SK-N-DZ (cell line): ENCODE measurements at regions not wholly inside any gene's neighbourhood (a gene's known extent, or its start where the extent isn't known, plus 50 kb on each side); places are given as distances from the start of the nearest gene placed in this dataset.
"Not testable (repeated sequence)": the region's sequence is repeated elsewhere in the genome, so short reads cannot be mapped to it uniquely, and the experiment has no call there.

Experiments used
- DNase-seq: peaks from one replicate; pipeline ENCODE4 v3.0.0-alpha.2; 2015; ENCODE audit warnings: low spot score

DNA sequence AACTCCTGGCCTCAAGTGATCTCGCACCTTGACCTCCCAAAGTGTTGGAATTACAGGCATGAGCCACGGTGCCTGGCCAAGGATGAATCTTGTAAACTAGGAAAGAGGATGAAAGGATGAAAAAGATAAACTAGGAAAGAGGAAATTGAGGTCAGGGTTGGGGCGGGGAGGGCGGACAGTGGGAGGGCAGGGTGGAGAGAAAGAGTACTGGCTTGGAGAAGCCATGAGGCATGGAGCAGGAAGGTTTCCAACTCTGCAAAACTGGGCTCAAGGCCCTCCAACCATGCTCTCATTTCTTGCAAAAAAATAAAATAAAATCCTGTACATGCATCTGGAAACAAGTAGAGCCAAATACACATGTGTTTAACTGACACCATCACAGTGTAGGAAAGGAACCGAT, 256.6 kb upstream of the SGK1 start:
- DNase-seq: no peak

DNA sequence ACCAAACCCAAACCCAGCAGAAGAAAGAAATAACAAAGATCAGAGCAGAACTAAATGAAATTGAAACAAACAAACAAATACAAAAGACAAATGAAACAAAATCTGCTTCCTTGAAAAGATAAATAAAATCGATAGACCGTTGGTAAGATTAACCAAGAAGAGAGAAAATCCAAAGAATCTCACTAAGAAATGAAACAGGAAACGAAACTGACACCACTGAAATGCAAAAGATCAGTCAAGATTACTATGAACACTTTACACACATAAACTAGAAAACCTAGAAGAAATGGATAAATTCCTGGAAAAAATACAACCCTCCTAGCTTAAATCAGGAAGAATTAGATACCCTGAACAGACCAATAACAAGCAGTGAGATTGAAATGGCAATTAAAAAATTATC, 252.1 kb upstream of the SGK1 start:
- not testable (repeated sequence) for DNase-seq

DNA sequence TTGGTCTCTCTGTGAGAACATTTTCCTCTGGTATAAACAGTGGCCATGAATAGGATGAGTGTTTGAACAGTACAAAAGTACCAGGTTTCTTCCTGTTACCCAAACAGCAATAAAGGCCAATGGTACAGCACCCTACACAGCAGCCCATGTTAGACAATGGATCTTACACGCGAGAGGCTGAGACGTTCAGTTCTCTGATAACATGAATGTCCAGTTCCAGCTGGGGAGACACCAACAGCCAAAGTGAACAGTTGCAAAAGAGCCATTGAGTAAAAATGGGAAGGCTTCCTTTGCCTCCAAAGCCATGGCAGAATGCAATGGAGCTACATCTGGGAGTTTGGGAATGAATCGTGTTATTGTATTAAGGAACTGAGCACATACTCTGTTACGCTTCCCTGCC, 246.8 kb upstream of the SGK1 start:
- no peak for DNase-seq

GRCh38 chr6:134560019-134560418, 242.1 kb upstream of the SGK1 start:
- no peak for DNase-seq

GRCh38 chr6:134557509-134557908, 239.6 kb upstream of the SGK1 start:
- DNase-seq: no peak

- no peak for DNase-seq
Measured at GRCh38 chr6:134555672-134556071, 237.8 kb upstream of the SGK1 start.

DNA sequence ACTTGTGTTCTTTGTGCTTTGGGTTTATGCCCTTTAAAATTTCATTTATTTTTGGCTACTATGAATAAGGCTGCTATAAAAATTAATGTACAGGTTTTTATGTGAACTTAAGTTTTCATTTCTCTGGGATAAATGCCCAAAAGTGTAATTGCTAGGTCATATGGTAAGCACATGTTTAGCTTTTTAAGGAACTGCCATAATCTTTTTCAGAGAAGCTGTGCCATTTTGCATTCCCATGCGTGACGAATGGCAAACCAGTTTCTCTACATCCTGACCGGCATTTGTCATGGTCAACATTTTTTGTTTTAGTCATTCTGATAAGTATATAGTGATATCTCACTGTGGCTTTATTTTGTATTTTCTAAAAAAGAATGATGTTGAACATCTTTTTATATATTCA, 236.0 kb upstream of the SGK1 start:
- DNase-seq: no peak

GRCh38 chr6:134551245-134551960, 233.5 kb upstream of the SGK1 start:
- no peak for DNase-seq

DNA sequence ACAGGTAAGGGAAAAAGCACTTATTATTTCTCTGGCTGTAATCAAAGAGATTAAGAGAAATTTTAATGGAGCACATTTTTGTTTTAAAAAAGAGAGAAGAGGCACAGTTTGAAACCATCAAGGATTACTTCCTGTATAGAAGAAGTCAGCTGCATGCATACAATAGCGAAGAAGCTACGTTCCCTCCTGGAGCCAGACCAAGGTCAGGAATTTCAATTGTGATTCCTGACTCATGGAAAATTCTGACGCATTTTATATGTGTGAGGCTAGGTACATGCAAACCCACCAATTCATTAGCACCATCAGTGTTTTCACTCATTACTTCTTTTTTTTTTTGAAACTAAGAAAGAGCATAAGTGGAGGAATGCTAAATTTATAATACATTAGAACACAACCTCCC, 232.7 kb upstream of the SGK1 start:
- DNase-seq: no peak

DNA sequence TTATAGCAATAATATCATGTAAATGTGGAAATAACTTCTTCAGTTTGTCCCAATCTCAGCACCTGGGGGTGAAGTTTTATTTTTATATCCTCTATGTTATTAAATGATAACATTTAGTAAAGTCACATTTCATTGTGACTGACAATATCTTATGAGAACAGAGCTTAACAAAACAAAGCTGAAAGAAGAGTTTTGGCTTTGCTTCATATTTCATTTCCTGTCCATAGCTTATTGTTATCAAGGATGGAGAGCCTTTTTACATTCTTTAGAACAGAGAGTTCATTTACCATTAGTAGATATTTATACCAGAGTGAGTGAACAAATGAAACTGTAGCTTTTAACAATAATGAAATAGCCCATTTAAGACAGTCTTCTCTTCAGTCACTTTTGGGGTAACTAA, 231.9 kb upstream of the SGK1 start:
- no peak for DNase-seq

GRCh38 chr6:134546962-134547645, 229.2 kb upstream of the SGK1 start:
- no peak for DNase-seq

DNA sequence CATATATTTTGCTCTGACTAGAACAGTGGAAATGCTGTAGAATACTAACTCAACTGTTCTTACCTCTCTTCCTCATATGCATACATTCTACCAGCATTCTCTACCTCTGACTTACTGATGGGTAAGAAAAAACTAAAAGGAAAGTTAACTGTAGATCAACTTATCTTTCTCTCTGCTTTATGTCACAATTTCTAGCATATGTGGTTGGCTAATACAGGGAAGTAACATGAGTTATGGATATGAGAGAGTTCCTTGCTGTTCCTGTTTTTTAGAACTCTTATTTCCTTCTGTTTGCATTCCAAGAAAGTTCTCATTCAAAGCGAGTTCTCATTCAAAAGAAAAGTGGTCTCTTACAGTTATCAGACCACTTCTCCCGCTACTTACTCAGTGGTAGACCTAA, 226.8 kb upstream of the SGK1 start:
- no peak for DNase-seq

GRCh38 chr6:134543128-134543527, 225.2 kb upstream of the SGK1 start:
- no peak for DNase-seq

- DNase-seq: no peak
Measured at GRCh38 chr6:134541001-134541400, 223.1 kb upstream of the SGK1 start.

- no peak for DNase-seq
Measured at GRCh38 chr6:134539865-134540323, 222.0 kb upstream of the SGK1 start.

GRCh38 chr6:134537765-134538164, 219.9 kb upstream of the SGK1 start:
- not testable (repeated sequence) for DNase-seq

DNA sequence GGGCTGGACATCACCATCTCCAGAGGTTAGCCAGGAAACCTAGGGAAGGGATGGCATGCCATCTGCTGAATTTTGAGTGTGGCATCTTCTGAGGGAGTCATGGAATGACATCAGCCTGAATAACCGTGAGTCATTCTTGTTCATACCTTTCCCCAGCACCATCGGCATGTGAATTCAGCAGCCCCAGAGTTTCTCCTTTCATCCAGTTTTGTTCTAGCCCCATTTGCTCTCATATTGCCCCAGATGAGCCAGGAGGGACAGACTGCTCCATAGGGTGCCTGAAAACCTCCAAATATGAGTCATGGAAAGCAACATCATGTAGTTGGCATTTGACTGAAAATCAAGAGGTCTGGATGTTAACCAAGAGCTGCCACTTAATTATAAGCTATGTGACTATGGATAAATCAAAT, 219.2 kb upstream of the SGK1 start:
- no peak for DNase-seq

- no peak for DNase-seq
Measured at GRCh38 chr6:134535831-134536230, 217.9 kb upstream of the SGK1 start.

DNA sequence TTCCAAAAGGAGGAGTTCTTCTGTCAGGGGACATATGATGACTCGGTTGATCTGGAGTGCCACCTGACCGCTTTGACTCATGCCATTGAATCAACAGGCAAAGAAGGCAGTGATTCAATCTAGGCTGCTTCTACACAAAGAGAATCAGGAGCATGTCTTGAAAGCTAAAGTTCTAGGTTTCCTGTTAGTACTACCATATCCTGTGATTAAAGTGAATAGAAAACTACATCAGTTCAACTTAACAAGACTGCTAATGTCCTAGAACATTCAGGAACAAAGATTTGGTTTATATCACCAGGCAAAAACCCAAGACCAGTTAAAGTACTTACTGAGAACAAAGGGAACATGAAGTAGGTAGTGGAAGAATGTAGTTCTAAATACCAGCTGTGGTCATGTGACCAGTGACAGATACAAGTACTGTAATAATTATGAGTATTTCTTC, 216.8 kb upstream of the SGK1 start:
- no peak for DNase-seq

DNA sequence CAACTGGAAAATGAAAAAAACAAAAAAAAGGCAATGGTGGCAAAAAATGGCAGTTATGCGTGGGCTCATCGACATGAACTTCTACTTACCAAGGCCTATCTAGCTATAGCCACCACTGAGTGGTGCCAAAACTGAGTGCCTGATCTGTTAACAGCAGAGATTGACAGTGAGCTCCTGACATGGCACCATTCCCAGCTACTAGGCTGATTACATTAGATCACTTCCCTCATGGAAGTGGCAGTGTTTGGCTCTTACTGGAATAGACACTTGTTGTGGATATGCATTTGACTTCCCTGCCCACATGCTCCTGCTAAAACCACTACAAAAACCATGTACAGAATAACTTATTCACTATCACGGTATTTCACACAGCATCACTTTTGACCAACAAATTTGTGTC, 216.1 kb upstream of the SGK1 start:
- DNase-seq: no peak

DNA sequence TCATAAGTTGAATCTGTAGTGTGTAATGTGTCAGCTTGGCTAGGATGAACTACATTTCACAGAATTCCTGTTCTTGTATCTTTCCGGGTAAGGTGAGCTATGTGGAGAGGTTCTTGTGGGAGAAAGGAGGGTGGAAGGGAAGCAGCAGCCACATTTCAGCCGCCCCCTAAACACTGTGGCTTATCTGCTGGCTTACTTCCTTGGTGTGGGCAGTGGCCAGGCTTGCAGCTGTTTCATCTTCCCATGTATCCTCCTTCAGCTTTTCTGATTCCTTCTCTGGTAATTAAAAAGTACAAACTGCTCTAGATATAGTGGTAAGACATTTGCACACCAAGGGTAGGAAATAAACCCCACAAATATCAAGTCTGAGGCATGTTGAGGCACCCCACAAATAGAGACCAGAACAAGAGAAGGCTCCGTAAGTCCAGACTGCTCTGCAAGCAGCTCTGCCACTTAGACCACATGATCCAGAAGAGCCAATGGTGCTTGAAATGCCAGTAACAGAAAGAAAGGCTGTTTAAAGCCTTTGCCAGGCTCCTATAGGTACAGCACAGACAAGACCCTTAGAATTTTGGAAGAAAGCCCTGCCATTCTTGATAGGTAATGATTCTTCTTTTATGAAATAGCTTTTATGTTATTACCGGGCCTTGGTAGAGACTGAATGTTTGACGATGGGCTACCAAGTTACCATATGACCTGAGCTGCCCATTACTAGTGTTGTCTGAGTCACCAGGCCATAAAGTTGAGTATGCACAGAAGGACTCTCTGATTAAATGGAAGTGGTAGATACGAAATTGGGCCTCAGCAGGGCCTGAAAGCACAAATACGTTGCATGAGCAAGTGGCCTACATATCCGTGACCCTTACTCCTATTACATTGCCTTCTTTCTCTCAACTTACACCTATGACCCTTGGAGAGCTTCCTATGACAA, 215.0 kb upstream of the SGK1 start:
- no peak for DNase-seq

DNA sequence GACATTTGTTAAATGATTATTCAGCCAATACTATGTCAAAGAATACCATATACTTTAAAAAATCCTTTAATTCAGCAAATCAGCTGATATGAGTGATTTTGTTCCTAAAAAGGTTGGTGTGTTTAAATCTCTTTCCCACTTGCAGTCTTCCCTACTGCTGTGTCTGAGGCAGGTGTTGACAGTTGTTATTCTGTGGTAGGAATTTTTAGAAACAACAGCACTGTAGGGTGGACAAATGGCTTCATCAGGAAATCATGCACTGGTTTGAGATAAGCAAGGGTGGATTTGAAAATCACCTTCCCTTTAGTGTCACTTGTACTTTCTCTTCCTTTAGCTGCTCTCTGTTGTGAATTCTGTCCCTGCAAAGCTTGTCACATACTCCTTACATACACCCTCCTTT, 213.7 kb upstream of the SGK1 start:
- no peak for DNase-seq
